ENCODE measurements at regions not wholly inside any gene's neighbourhood (a gene's known extent, or its start where the extent isn't known, plus 50 kb on each side); places are given as distances from the start of the nearest gene placed in this dataset.

DNA sequence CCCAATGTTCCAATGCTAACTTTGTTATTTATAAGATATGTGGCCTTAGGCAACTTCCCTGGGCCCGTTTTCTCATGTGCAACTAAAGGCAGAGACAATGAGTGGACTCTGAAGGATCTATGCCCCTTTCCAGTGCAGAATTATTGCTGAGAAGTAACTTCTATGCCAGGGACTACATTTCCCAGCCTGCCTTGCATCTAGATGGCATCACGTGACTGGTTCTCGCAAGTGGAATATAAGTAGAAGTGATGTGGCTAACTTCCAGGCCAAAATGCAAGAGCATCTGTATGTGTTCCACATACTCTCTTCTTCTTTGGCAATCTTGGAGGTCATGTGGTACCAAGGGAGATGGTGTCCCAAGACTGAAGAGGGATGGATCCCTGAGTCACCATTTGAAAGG, 674.4 kb downstream of the NTRK3 start:
- intact Hi-C loops (cut with DNase I, micrococcal nuclease) = no loop called here

DNA sequence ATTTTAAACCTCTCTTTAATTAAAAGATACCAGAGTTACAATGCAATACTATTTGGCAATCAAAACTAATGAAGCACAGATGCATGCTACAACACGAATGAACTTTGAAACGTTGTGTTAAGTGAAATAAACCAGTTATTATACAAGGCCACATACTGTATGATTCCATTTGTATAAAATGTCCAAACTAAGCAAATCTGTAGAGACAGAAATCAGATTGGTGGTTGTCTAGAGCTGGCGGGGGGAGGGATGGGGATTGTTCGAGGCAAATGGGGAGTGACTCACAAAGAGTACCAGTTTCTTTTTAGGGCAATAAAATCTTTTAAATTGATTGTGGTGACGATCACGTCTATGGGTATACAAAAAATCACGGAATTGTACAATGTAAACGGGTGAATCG, 677.0 kb downstream of the NTRK3 start:
- no peak overlapping the region for H3K27ac Mint-ChIP-seq
- TF ChIP-seq, protein P1, sequence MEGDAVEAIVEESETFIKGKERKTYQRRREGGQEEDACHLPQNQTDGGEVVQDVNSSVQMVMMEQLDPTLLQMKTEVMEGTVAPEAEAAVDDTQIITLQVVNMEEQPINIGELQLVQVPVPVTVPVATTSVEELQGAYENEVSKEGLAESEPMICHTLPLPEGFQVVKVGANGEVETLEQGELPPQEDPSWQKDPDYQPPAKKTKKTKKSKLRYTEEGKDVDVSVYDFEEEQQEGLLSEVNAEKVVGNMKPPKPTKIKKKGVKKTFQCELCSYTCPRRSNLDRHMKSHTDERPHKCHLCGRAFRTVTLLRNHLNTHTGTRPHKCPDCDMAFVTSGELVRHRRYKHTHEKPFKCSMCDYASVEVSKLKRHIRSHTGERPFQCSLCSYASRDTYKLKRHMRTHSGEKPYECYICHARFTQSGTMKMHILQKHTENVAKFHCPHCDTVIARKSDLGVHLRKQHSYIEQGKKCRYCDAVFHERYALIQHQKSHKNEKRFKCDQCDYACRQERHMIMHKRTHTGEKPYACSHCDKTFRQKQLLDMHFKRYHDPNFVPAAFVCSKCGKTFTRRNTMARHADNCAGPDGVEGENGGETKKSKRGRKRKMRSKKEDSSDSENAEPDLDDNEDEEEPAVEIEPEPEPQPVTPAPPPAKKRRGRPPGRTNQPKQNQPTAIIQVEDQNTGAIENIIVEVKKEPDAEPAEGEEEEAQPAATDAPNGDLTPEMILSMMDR (IDR thresholded peaks at IDR 0.05) = no peak
- Histone ChIP-seq H3K4me1 (ENCODE audit: insufficient read depth, low read length) (no peaks in the 10 kb centered on the region), H3K9me3 (ENCODE audit: control insufficient read depth in 1 of 2, insufficient read depth in 1 of 2, low read length in 2 of 2) (no peaks in the 10 kb centered on the region), H3K27ac (ENCODE audit: low read depth in 1 of 2, low read length in 2 of 2) (no peak overlapping the region), H3K36me3 (ENCODE audit: insufficient read depth, low read length) (no peaks in the 10 kb centered on the region), H3K4me3 (ENCODE audit: low read length) (no peak overlapping the region), H3K27me3 (ENCODE audit: control insufficient read depth in 1 of 2, insufficient read depth in 2 of 2, low read length in 2 of 2) (no peaks in the 10 kb centered on the region)
- DNase-seq (no peak), ATAC-seq (ENCODE audit: poor library complexity) (no peak)
- CTCF ChIA-PET = no interaction called here
- no peaks in the 10 kb centered on the region for H3K27me3 Mint-ChIP-seq
- no peaks in the 10 kb centered on the region for H3K9me3 Mint-ChIP-seq
- H3K36me3 Mint-ChIP-seq (ENCODE audit: low read depth) = no peaks in the 10 kb centered on the region
- intact Hi-C loops (cut with DNase I, micrococcal nuclease) = no loop called here
- H3K4me3 Mint-ChIP-seq = no peak overlapping the region
- H3K4me1 Mint-ChIP-seq (ENCODE audit: low read depth) = no peaks in the 10 kb centered on the region
- POLR2A ChIA-PET = no interaction called here

More for the DNA sequence above, 674.4 kb downstream of the NTRK3 start:
- ATAC-seq (ENCODE audit: poor library complexity) (no peak), DNase-seq (no peak)
- Mint-ChIP-seq H3K27me3 (no peaks in the 10 kb centered on the region), H3K9me3 (no peaks in the 10 kb centered on the region), H3K36me3 (ENCODE audit: low read depth) (no peaks in the 10 kb centered on the region), H3K4me1 (ENCODE audit: low read depth) (no peaks in the 10 kb centered on the region), H3K4me3 (no peak overlapping the region), H3K27ac (no peak overlapping the region)
- ChIA-PET CTCF (no interaction called here), POLR2A (no interaction called here)
- peaks cover 0 to 3% of the 10 kb centered on the region in 2 experiments for H3K27me3 ChIP-seq (ENCODE audit: control insufficient read depth in 1 of 2, insufficient read depth in 2 of 2, low read length in 2 of 2)
- no peaks in the 10 kb centered on the region for H3K36me3 ChIP-seq (ENCODE audit: insufficient read depth, low read length)
- no peaks in the 10 kb centered on the region for H3K4me1 ChIP-seq (ENCODE audit: insufficient read depth, low read length)
- TF ChIP-seq, protein P1 (IDR thresholded peaks at IDR 0.05) = no peak
- H3K4me3 ChIP-seq (ENCODE audit: low read length) = no peak overlapping the region
- no peak overlapping the region for H3K27ac ChIP-seq (ENCODE audit: low read depth in 1 of 2, low read length in 2 of 2)
- no peaks in the 10 kb centered on the region for H3K9me3 ChIP-seq (ENCODE audit: control insufficient read depth in 1 of 2, insufficient read depth in 1 of 2, low read length in 2 of 2)

DNA sequence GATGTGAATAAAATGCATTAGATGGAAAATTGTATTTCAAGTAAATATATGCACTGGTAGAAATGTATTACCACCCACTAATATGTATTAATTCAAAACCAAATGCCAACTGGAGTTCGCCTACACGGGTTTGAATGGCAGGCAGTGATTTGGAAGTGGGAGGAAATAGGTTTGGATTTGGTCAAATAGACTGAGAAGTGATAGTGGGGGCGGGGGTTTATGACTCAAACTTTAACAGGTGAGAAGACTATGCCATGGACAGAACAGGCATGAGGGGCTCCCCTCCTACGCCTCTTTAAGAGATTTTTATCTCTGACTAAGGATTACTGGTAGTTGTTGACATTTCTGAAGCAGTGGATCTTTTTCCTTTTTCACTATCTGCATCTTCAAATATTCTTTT, 677.8 kb downstream of the NTRK3 start:
- DNase-seq (no peak), ATAC-seq (ENCODE audit: poor library complexity) (no peak)
- Mint-ChIP-seq H3K4me3 (no peak overlapping the region), H3K27me3 (no peaks in the 10 kb centered on the region), H3K9me3 (no peaks in the 10 kb centered on the region), H3K36me3 (ENCODE audit: low read depth) (no peaks in the 10 kb centered on the region), H3K4me1 (ENCODE audit: low read depth) (no peaks in the 10 kb centered on the region), H3K27ac (no peak overlapping the region)
- Histone ChIP-seq H3K36me3 (ENCODE audit: insufficient read depth, low read length) (no peaks in the 10 kb centered on the region), H3K9me3 (ENCODE audit: control insufficient read depth in 1 of 2, insufficient read depth in 1 of 2, low read length in 2 of 2) (no peaks in the 10 kb centered on the region), H3K27ac (ENCODE audit: low read depth in 1 of 2, low read length in 2 of 2) (no peak overlapping the region), H3K4me1 (ENCODE audit: insufficient read depth, low read length) (no peaks in the 10 kb centered on the region), H3K27me3 (ENCODE audit: control insufficient read depth in 1 of 2, insufficient read depth in 2 of 2, low read length in 2 of 2) (no peaks in the 10 kb centered on the region), H3K4me3 (ENCODE audit: low read length) (no peak overlapping the region)
- POLR2A ChIA-PET = no interaction called here
- intact Hi-C loops (cut with DNase I, micrococcal nuclease) = no loop called here
- CTCF ChIA-PET = no interaction called here
- TF ChIP-seq, protein P1 (IDR thresholded peaks at IDR 0.05) = no peak

Data from CD4-positive, alpha-beta T cell (primary cell).